Sigmoid colon (tissue), 4 donors: ENCODE measurements at regions not wholly inside any gene's neighbourhood (a gene's known extent, or its start where the extent isn't known, plus 50 kb on each side); places are given as distances from the start of the nearest gene placed in this dataset.

ENCODE experiments used
- EP300 ChIP-seq, 4 donors: sonication (generic); formaldehyde crosslinking; IDR thresholded peaks; one replicate each; pipeline ENCODE4 v1.6.1; 2017; ENCODE audit warnings: antibody characterized with exemption in 4 of 4
- POLR2A ChIP-seq, 2 donors: fragments of 450-650 bp; IDR thresholded peaks; one replicate each; pipeline ENCODE4 v1.6.1; 2016; ENCODE audit warnings: antibody characterized with exemption in 2 of 2, mild to moderate bottlenecking in 2 of 2, moderate library complexity in 2 of 2
- TF ChIP-seq, protein P1 (sequence below), 4 experiments: fragments of 450-650 bp in 3 of 4; fragments of 200-600 bp in 1 of 4; IDR thresholded peaks; one replicate each; pipeline ENCODE4 v1.5.1; 2016 to 2019; ENCODE audit warnings: antibody characterized with exemption in 4 of 4, mild to moderate bottlenecking in 3 of 4, moderate library complexity in 2 of 4

DNA sequence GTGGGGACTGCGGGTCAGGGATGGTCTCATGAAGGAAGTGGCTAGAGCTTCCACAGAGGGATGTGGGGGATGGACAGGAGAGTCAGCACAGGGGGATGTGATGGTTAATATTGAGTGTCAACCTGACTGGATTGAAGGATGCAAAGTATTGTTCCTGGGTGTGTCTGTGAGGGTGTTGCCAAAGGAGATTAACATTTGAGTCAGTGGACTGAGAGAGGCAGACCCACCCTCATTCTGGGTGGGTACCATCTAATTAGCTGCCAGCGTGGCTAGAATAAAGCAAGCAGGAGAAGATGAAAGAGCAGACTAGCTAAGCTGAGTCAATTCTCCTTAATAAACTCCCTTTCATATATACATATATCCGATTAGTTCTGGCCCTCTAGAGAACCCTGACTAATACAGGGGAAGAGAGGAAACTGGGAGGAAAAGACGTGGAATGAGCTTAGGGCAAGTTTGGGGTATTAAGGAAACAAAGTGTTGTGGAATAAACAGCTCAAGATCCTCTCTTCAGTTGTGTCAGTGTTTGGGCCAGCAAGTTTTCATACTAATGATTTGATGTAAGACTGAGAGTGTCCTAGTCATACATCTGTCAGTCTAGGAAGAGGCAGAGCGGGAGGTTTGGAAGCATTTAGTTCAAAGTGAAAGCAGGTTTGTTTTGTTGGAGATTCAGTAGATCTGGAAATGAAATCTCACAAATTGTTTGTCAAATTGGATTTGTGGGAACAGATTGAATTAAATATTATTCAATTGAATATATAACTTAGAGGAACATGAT is 135.2 kb upstream of the NT5C1B start:
- TF ChIP-seq, protein P1, sequence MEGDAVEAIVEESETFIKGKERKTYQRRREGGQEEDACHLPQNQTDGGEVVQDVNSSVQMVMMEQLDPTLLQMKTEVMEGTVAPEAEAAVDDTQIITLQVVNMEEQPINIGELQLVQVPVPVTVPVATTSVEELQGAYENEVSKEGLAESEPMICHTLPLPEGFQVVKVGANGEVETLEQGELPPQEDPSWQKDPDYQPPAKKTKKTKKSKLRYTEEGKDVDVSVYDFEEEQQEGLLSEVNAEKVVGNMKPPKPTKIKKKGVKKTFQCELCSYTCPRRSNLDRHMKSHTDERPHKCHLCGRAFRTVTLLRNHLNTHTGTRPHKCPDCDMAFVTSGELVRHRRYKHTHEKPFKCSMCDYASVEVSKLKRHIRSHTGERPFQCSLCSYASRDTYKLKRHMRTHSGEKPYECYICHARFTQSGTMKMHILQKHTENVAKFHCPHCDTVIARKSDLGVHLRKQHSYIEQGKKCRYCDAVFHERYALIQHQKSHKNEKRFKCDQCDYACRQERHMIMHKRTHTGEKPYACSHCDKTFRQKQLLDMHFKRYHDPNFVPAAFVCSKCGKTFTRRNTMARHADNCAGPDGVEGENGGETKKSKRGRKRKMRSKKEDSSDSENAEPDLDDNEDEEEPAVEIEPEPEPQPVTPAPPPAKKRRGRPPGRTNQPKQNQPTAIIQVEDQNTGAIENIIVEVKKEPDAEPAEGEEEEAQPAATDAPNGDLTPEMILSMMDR (IDR thresholded peaks at IDR 0.05): no peak
- TF ChIP-seq POLR2A (IDR thresholded peaks at IDR 0.05): no peak
- no peak for TF ChIP-seq EP300 (IDR thresholded peaks at IDR 0.05)
